GM23338 (cell line): ENCODE measurements at regions not wholly inside any gene's neighbourhood (a gene's known extent, or its start where the extent isn't known, plus 50 kb on each side); places are given as distances from the start of the nearest gene placed in this dataset.

Experiments
- ATAC-seq: fragments of 200-7000 bp; cut with Tn5 transposase; 3 replicates; pipeline ENCODE4 v1.9.1; 2020
- DNase-seq: peaks from one replicate; pipeline ENCODE4 v3.0.0-alpha.2; 2015; ENCODE audit warnings: low spot score
- H2AFZ ChIP-seq: fragments of 200-600 bp; sonication (generic); 2 replicates; pipeline ENCODE4 v1.8.0; 2016; ENCODE audit warnings: antibody characterized with exemption, mild to moderate bottlenecking, moderate library complexity
- H3F3A ChIP-seq: fragments of 200-600 bp; sonication (generic); replicated peaks from 2 replicates; pipeline ENCODE4 v1.8.0; 2017; ENCODE audit warnings: antibody characterized with exemption, mixed run types, low read depth
- H3K27ac ChIP-seq: fragments of 200-600 bp; sonication (generic); 2 replicates; pipeline ENCODE4 v1.6.1; 2016; ENCODE audit warnings: low read depth
- H3K27me3 ChIP-seq: fragments of 200-600 bp; sonication (generic); 2 replicates; pipeline ENCODE4 v1.8.0; 2016; ENCODE audit warnings: mild to moderate bottlenecking, mixed run types, moderate library complexity; ENCODE audit not compliant: insufficient read depth
- H3K36me3 ChIP-seq: fragments of 200-600 bp; sonication (generic); 2 replicates; pipeline ENCODE4 v1.8.0; 2016; ENCODE audit warnings: mild to moderate bottlenecking; ENCODE audit not compliant: insufficient read depth
- H3K4me1 ChIP-seq: fragments of 200-600 bp; sonication (generic); 2 replicates; pipeline ENCODE4 v1.8.0; 2016; ENCODE audit warnings: mild to moderate bottlenecking, moderate library complexity; ENCODE audit not compliant: insufficient read depth
- H3K4me2 ChIP-seq: fragments of 200-600 bp; sonication (generic); 2 replicates; pipeline ENCODE4 v1.7.1; 2017; ENCODE audit warnings: mixed run types
- H3K4me3 ChIP-seq: fragments of 200-600 bp; sonication (generic); 2 replicates; pipeline ENCODE4 v1.6.1; 2016; ENCODE audit warnings: mixed run types
- H3K79me2 ChIP-seq: fragments of 200-600 bp; sonication (generic); replicated peaks from 2 replicates; pipeline ENCODE4 v1.8.0; 2017; ENCODE audit warnings: mild to moderate bottlenecking; ENCODE audit not compliant: insufficient read depth
- H3K9me2 ChIP-seq: fragments of 200-600 bp; sonication (generic); 2 replicates; pipeline ENCODE4 v1.8.0; 2017; ENCODE audit not compliant: insufficient read depth
- H4K20me1 ChIP-seq: fragments of 200-600 bp; sonication (generic); replicated peaks from 2 replicates; pipeline ENCODE4 v1.8.0; 2017; ENCODE audit warnings: mild to moderate bottlenecking; ENCODE audit not compliant: insufficient read depth
- H3K27ac Mint-ChIP-seq: 2 replicates; pipeline ENCODE4 v1.8.0; 2020; ENCODE audit warnings: inconsistent platforms, mild to moderate bottlenecking, moderate library complexity, mixed read lengths
- H3K27me3 Mint-ChIP-seq: 3 replicates; pipeline ENCODE4 v1.8.0; 2022; ENCODE audit warnings: low read depth, mild to moderate bottlenecking, moderate library complexity, mixed read lengths, inconsistent platforms; ENCODE audit not compliant: insufficient read depth, poor library complexity
- H3K36me3 Mint-ChIP-seq: 3 replicates; pipeline ENCODE4 v1.8.0; 2021; ENCODE audit warnings: low read depth, mild to moderate bottlenecking, inconsistent platforms, moderate library complexity, mixed read lengths
- H3K4me1 Mint-ChIP-seq: 3 replicates; pipeline ENCODE4 v1.8.0; 2020; ENCODE audit warnings: mild to moderate bottlenecking, inconsistent platforms, mixed read lengths
- H3K4me3 Mint-ChIP-seq: 3 replicates; pipeline ENCODE4 v1.8.0; 2021; ENCODE audit warnings: moderate library complexity, mild to moderate bottlenecking, inconsistent platforms, mixed read lengths
- H3K9me3 Mint-ChIP-seq: 3 replicates; pipeline ENCODE4 v1.8.0; 2020; ENCODE audit warnings: moderate library complexity, mild to moderate bottlenecking, inconsistent platforms, mixed read lengths
- CREB1 ChIP-seq: fragments of 250-450 bp; sonication (Bioruptor Pico); IDR thresholded peaks from 2 replicates; pipeline ENCODE4 v1.5.0; 2020; ENCODE audit warnings: low read depth, mild to moderate bottlenecking, moderate library complexity
- EZH2 ChIP-seq: fragments of 200-600 bp; sonication (generic); IDR thresholded peaks from one replicate; pipeline ENCODE4 v1.8.0; 2017; ENCODE audit warnings: antibody characterized with exemption, mild to moderate bottlenecking, low read depth; ENCODE audit not compliant: unreplicated experiment
- JUNB ChIP-seq: IDR thresholded peaks from one replicate; pipeline ENCODE4 v1.6.1; 2016; ENCODE audit warnings: antibody characterized with exemption; ENCODE audit not compliant: unreplicated experiment
- POLR2AphosphoS5 ChIP-seq: IDR thresholded peaks from 2 replicates; pipeline ENCODE4 v1.6.1; 2016; ENCODE audit warnings: antibody characterized with exemption, low read depth
- STAT1 ChIP-seq: IDR thresholded peaks from one replicate; pipeline ENCODE4 v1.6.1; 2016; ENCODE audit warnings: antibody characterized with exemption; ENCODE audit not compliant: unreplicated experiment
- ZNF114 ChIP-seq: fragments of 250-450 bp; sonication (Bioruptor Pico); IDR thresholded peaks from 2 replicates; pipeline ENCODE4 v1.5.0; 2020; ENCODE audit warnings: mild to moderate bottlenecking, moderate library complexity
- ZNF331 ChIP-seq: fragments of 250-450 bp; sonication (Bioruptor Pico); IDR thresholded peaks from 2 replicates; pipeline ENCODE4 v1.5.0; 2020; ENCODE audit warnings: low read depth, mild to moderate bottlenecking, moderate library complexity
- TF ChIP-seq, protein P1 (sequence below): IDR thresholded peaks from 2 replicates; pipeline ENCODE4 v1.6.1; 2016; ENCODE audit warnings: antibody characterized with exemption
- TF ChIP-seq, protein P2 (sequence below): IDR thresholded peaks from one replicate; pipeline ENCODE4 v1.6.1; 2018; ENCODE audit warnings: antibody characterized with exemption; ENCODE audit not compliant: unreplicated experiment
- TF ChIP-seq, protein P3 (sequence below), 2 experiments: fragments of 200-600 bp in 1 of 2; sonication (generic) in 1 of 2; conservative IDR thresholded peaks; 2 replicates each; pipeline versions ENCODE4 v1.5.1 to v1.6.1; 2016 to 2017; ENCODE audit warnings: antibody characterized with exemption in 2 of 2, low read depth in 2 of 2, mild to moderate bottlenecking in 2 of 2, moderate library complexity in 1 of 2

GRCh38 chr17:55962951-55963401, 190.3 kb upstream of the ANKFN1 start (continued):
- TF ChIP-seq, protein P1, sequence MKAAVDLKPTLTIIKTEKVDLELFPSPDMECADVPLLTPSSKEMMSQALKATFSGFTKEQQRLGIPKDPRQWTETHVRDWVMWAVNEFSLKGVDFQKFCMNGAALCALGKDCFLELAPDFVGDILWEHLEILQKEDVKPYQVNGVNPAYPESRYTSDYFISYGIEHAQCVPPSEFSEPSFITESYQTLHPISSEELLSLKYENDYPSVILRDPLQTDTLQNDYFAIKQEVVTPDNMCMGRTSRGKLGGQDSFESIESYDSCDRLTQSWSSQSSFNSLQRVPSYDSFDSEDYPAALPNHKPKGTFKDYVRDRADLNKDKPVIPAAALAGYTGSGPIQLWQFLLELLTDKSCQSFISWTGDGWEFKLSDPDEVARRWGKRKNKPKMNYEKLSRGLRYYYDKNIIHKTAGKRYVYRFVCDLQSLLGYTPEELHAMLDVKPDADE: no peak
- TF ChIP-seq POLR2AphosphoS5 (no peak), EZH2 (no peak)

DNA sequence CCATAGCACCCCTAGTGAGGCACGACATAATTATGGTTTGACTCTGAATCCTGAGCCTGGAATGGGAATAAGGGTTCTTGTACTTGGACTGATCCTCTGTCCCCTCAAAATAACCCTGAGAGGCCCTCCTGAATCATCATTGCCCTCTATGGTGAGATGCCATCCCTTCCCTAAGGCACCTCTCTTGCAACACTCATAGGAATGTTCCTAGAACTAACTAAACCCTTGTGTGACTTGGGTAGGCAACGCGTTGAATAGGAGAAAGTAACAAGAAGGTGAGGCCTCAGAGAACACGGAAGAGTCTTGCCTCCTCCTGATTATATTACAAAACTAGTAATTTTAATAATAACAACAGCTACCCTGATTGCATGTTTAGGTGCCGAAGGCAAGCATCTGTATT, 189.1 kb upstream of the ANKFN1 start:
- Histone ChIP-seq H3K79me2 (no peaks in the 10 kb centered on the region), H3K27me3 (no peaks in the 10 kb centered on the region), H3F3A (no peaks in the 10 kb centered on the region), H2AFZ (no peak overlapping the region), H3K4me3 (no peak overlapping the region), H3K27ac (no peak overlapping the region), H4K20me1 (no peaks in the 10 kb centered on the region), H3K4me2 (no peak overlapping the region), H3K9me2 (peaks cover 28% of the 10 kb centered on the region), H3K36me3 (no peaks in the 10 kb centered on the region), H3K4me1 (peaks cover under 1% of the 10 kb centered on the region)
- no peak for DNase-seq
- Mint-ChIP-seq H3K4me1 (peaks cover 2% of the 10 kb centered on the region; the same call in 1 of the 3 replicates), H3K36me3 (no peaks in the 10 kb centered on the region), H3K27ac (no peak overlapping the region), H3K27me3 (peaks cover 2% of the 10 kb centered on the region), H3K9me3 (no peaks in the 10 kb centered on the region; the same call in 2 of the 3 replicates), H3K4me3 (no peak overlapping the region)
- ATAC-seq: no peak
- TF ChIP-seq ZNF114 (no peak), ZNF331 (CRISPR knock-in tag) (no peak), POLR2AphosphoS5 (no peak), JUNB (no peak), CREB1 (no peak), STAT1 (no peak)
- TF ChIP-seq, protein P1: no peak
- TF ChIP-seq, protein P2, sequence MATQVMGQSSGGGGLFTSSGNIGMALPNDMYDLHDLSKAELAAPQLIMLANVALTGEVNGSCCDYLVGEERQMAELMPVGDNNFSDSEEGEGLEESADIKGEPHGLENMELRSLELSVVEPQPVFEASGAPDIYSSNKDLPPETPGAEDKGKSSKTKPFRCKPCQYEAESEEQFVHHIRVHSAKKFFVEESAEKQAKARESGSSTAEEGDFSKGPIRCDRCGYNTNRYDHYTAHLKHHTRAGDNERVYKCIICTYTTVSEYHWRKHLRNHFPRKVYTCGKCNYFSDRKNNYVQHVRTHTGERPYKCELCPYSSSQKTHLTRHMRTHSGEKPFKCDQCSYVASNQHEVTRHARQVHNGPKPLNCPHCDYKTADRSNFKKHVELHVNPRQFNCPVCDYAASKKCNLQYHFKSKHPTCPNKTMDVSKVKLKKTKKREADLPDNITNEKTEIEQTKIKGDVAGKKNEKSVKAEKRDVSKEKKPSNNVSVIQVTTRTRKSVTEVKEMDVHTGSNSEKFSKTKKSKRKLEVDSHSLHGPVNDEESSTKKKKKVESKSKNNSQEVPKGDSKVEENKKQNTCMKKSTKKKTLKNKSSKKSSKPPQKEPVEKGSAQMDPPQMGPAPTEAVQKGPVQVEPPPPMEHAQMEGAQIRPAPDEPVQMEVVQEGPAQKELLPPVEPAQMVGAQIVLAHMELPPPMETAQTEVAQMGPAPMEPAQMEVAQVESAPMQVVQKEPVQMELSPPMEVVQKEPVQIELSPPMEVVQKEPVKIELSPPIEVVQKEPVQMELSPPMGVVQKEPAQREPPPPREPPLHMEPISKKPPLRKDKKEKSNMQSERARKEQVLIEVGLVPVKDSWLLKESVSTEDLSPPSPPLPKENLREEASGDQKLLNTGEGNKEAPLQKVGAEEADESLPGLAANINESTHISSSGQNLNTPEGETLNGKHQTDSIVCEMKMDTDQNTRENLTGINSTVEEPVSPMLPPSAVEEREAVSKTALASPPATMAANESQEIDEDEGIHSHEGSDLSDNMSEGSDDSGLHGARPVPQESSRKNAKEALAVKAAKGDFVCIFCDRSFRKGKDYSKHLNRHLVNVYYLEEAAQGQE: no peak
- TF ChIP-seq, protein P3, sequence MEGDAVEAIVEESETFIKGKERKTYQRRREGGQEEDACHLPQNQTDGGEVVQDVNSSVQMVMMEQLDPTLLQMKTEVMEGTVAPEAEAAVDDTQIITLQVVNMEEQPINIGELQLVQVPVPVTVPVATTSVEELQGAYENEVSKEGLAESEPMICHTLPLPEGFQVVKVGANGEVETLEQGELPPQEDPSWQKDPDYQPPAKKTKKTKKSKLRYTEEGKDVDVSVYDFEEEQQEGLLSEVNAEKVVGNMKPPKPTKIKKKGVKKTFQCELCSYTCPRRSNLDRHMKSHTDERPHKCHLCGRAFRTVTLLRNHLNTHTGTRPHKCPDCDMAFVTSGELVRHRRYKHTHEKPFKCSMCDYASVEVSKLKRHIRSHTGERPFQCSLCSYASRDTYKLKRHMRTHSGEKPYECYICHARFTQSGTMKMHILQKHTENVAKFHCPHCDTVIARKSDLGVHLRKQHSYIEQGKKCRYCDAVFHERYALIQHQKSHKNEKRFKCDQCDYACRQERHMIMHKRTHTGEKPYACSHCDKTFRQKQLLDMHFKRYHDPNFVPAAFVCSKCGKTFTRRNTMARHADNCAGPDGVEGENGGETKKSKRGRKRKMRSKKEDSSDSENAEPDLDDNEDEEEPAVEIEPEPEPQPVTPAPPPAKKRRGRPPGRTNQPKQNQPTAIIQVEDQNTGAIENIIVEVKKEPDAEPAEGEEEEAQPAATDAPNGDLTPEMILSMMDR (conservative IDR thresholded peaks at IDR 0.05; ENCODE audit: low read depth in 2 of 2): no peak
